GM21825 (cell line): ENCODE measurements at regions not wholly inside any gene's neighbourhood (a gene's known extent, or its start where the extent isn't known, plus 50 kb on each side); places are given as distances from the start of the nearest gene placed in this dataset.

Source experiments
- ATAC-seq: cut with Tn5 transposase; IDR thresholded peaks from one replicate; pipeline ENCODE4 v1.9.1; 2021; ENCODE audit warnings: mild to moderate bottlenecking, moderate library complexity; ENCODE audit not compliant: unreplicated experiment

- ATAC-seq = no peak
These were observed 198.2 kb upstream of the KCNG1 start for GRCh38 chr20:51221103-51221502.

- ATAC-seq = no peak
These were observed 197.4 kb upstream of the KCNG1 start for GRCh38 chr20:51220293-51220706.

DNA sequence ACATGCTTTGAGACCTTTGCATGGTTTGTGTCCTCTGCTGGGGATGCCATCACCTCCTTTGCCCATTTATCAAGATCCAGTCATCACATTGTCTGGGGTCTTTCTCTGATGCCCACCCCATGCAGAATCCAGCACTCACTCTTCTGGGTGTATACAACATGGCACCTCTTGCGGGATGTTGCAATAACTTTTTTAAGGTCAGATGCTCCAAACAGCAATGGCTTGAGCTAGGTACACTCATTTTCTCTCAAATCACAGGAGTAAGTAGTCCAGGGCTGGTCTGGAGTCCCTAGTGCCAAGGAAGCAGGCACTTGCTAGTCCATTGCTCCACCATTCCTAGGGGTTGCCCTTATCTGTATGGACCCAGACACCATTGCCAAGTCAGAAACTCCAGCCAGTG is 196.6 kb upstream of the KCNG1 start:
- ATAC-seq = no peak

DNA sequence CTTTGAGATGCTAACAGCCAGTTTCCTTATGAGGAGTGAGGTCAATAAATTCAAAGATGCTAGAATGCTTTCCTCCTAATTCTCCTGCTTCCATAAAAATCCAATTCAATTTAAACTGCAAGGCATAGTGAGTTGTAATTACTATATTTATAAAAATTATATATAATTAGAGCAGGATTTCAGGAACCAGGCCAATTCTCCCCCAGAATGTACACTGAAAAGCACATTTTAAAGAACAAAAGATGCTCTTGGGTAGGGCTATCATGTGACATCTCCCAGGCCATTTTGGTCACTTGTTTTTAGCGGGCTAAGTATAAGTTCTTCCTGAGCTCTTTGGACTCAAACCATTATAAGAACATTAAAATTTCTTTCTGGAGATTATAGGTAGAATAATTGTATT is 195.7 kb upstream of the KCNG1 start:
- no peak for ATAC-seq

DNA sequence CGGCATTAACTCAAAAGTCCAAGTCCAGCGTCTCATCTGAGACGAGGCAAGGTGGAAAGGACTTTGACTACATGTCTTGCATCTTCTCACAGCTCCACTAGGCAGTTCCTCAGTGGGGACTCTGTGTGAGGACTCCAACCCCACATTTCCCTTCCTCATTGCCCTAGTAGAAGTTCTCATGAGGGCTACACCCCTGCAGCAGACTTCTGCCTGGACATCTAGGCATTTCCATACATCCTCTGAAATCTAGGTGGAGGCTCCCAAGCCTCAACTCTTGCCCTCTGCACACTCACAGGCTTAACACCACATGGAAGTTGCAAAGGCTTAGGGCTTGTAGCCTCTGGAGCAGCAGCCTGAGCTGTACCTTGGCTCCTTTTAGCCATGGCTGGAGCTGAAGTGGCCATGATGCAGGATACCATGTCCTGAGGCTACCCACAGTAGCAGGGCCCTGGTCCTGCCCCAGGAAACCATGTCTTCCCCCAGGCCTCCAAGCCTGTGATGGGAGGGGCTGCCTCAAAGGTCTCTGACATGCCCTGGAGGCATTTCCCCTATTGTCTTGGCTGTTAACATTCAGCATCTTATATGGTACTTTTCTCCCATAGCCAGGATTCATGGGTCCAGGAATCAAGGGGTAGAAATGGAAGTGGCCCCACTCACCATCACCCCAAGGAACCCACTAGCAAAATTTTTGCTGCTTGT is 194.6 kb upstream of the KCNG1 start:
- ATAC-seq = no peak

- ATAC-seq = no peak
These were observed 193.9 kb upstream of the KCNG1 start for GRCh38 chr20:51216850-51217249.

DNA sequence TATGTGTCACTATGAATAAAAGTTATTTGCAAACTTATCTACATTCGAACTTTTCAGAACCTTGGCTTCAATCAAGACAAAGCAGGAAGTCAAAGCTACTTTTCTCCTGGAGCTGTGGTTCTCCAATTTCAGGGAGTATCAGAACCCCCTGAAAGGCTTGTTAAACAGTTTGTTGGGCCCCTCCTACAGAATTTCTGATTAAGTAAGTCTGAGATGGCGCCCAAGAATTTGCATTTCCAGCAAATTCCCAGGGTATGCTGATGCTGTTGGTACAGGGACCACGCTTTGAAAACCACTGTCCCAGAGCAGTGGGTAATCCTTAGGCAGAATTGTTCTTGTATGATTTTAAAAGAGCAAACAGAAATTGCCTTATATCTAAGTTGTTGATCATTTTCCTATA is 189.9 kb upstream of the KCNG1 start:
- ATAC-seq = no peak

DNA sequence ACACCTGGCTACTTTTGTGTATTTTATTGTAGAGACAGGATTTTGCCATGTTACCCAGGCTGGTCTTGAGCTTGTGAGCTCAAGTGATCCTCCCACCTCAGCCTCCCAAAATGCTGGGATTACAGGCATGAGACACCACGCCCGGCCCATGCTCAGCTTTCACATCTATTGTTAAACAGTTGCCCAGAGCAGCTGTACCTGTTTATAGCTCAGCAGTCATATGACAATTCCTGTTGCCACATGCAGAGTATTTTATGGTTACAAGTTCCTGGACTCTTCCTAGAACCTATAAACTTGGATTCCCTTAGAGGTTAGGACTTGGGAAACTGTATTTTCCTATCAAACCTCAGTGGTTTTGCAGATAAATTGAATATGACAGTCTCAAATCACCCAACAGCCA is 188.3 kb upstream of the KCNG1 start:
- ATAC-seq = no peak

DNA sequence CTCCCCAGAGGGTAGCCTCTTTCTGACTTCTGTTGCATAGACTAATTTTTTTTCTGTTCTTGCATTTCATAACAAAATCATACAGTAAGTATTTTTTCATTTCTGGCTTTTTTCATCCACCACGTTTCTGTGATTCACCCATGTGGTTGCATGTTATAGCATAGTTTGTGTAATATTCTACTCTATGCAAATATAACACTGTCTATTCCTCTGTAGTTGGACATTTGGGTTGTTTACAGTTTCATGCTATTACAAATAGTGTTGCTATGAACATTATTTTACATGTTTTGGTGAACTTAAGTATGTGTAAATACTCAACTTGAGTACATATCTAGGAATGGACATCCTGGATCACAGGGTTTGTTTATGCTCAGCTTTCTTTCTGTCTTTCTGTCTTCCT is 187.2 kb upstream of the KCNG1 start:
- ATAC-seq = no peak

GRCh38 chr20:51208162-51208561 is 185.3 kb upstream of the KCNG1 start:
- no peak for ATAC-seq

- ATAC-seq = no peak
These were observed 183.2 kb upstream of the KCNG1 start for GRCh38 chr20:51206032-51206662.

DNA sequence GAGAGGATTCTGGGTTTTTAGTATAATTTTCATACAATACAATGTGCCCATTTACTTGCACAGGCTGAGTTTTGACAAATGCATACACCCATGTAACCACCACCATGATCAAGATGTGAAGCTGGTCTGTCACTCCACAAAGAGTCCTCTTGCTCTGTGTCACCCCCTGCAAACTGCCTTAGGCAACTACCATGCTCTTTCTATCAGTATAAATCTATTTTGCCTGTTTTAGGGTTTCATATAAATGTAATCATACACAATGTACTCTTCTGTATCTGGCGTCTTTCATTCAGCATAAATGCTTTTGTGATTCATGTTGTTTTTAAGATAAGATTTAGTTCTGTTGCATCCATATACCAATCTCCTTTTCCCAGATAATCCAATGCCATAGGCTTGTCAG is 181.9 kb upstream of the KCNG1 start:
- no peak for ATAC-seq

- ATAC-seq = no peak
These were observed 181.3 kb upstream of the KCNG1 start for GRCh38 chr20:51204051-51204715.

DNA sequence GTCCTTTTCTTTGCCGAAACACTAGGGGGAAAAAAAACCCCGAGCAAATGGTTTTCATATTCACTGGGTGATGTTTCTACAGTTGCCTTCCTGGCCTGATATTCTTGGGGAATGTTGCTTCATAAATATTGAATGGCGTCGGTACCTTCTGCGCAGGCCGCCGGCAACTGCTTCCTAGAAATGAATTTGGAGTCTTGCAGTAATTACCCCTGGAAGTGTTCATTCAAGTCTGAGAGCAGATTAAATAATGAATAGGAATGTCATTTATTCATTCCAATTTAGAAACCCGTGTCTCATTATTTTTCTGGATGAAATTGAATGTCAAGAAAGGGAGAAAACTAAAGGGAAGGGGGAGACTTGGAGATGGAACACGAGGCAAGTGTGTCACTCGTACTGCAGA is 179.4 kb upstream of the KCNG1 start:
- no peak for ATAC-seq

DNA sequence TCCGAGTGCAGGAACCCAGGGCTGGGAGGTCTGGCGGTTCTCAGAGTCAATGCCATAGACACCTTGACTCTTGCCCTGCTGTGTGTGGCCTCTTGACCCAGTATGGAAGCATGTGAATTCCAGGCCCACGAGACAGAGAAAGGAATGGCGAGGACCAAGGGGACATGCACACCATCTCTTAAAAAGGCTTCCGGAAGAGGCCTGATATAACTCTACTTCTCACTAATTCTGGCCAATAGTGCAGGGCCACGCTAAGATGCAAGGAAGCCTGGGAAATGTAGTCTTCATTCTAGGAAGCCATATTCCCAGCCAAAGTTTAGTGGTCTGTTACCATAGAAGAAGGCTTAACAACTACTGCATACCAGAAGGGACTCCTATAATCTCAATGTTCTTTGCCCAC is 177.0 kb upstream of the KCNG1 start:
- no peak for ATAC-seq

DNA sequence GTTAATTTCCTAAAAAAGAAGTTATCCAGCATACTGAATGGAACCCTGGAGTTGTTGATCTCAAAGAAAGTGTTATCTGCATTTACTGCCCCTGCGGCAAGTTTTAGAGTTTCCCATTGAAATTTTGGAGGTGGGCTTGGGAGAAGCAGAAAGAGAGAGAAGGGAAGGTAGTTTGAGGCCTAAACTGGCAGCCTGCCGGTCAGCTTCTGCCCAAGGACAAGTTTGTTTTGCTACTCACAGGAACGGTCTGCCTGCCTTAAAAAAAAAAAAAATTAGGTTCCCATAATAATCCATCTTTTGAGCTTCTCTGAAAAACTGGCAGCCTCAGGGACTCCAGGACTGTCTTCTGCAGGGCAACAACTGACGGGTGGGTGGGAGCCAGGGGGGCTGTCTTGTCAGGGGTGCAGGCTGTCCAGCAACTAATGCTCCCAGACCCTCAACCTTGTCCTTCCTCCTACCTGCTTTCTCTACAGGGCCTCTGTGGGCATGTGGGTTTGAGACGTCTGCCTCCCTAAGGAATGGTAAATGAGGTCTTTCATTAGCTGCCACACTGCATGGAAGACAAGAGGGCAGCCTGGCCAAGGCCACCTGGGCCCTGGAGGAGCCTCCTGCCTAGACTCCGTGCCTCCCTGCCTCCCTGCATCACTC is 176.1 kb upstream of the KCNG1 start:
- no peak for ATAC-seq

GRCh38 chr20:51198238-51198637 is 175.3 kb upstream of the KCNG1 start:
- ATAC-seq = no peak

DNA sequence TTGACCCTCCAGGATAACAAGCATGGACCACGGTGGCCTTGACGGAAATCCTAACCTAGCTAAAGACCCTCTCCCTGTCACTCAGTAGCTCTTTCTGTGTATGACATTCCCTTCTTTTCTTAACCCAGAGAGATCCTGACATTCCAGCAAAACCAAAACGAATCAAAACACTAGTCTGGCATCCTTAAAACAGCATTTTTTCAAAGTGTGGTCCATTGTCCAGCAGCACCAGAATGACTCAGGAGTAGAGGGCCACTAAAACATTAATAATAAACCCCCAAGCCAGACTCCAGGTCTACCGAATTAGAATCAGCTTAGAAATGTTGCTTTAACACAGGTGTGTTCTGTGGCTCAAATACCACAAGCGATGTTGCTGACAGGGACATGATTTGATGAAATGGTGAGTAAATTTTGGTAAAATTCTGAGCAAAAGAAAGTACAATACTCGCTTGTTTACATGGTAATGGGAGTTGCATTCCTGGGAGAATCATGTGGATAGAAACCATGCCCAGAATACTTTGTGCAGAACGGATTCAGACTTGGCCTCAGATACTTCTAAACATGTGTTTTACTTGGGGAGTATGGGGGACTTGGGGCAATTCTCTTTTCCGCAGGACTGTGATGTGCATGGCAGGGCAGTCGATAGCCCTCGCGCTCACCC is 174.2 kb upstream of the KCNG1 start:
- no peak for ATAC-seq

GRCh38 chr20:51195990-51196389 is 173.1 kb upstream of the KCNG1 start:
- no peak for ATAC-seq

GRCh38 chr20:51195419-51195901 is 172.6 kb upstream of the KCNG1 start:
- no peak for ATAC-seq
